ENCODE measurements at regions not wholly inside any gene's neighbourhood (a gene's known extent, or its start where the extent isn't known, plus 50 kb on each side); places are given as distances from the start of the nearest gene placed in this dataset.

- TF ChIP-seq CTCF (IDR thresholded peaks at IDR 0.05) (no peak), EZH2 (IDR thresholded peaks at IDR 0.05; ENCODE audit: borderline replicate concordance, insufficient read depth, low read depth, low read length, poor library complexity, severe bottlenecking) (no peak)
Observed at GRCh38 chr10:3480281-3480989, 304.6 kb downstream of the KLF6 start.

All from B cell (primary cell).